Neural cell (in vitro differentiated cells): ENCODE measurements at regions not wholly inside any gene's neighbourhood (a gene's known extent, or its start where the extent isn't known, plus 50 kb on each side); places are given as distances from the start of the nearest gene placed in this dataset.

Experiments used
- H2AFZ ChIP-seq: fragments of 200-600, 300-800 bp; sonication (generic), shearing (Covaris generic); 2 replicates; pipeline ENCODE4 v1.6.0; 2014; ENCODE audit warnings: low read depth, mild to moderate bottlenecking, antibody characterized with exemption, low read length, moderate library complexity
- H3F3A ChIP-seq: fragments of 200-600 bp; shearing (Covaris generic); 2 replicates; pipeline ENCODE4 v1.6.1; 2016; ENCODE audit warnings: mild to moderate bottlenecking, moderate library complexity, mixed read lengths, antibody characterized with exemption, low read length; ENCODE audit not compliant: insufficient read depth, poor library complexity, severe bottlenecking
- H3K27ac ChIP-seq: fragments of 200-600, 300-800 bp; sonication (generic), shearing (Covaris generic); 2 replicates; pipeline ENCODE4 v1.5.1; 2014; ENCODE audit warnings: mild to moderate bottlenecking, low read length, moderate library complexity
- H3K27me3 ChIP-seq: fragments of 300-800, 200-600 bp; sonication (generic), shearing (Covaris generic); 2 replicates; pipeline ENCODE4 v1.6.0; 2014; ENCODE audit warnings: mild to moderate bottlenecking, low read depth, low read length, moderate library complexity; ENCODE audit not compliant: insufficient read depth
- H3K36me3 ChIP-seq: fragments of 300-800, 200-600 bp; sonication (generic), shearing (Covaris generic); 2 replicates; pipeline ENCODE4 v1.5.1; 2014; ENCODE audit warnings: mild to moderate bottlenecking, antibody characterized with exemption, low read length, moderate library complexity; ENCODE audit not compliant: insufficient read depth
- H3K4me2 ChIP-seq: fragments of 300-800, 200-600 bp; sonication (generic), shearing (Covaris generic); 2 replicates; pipeline ENCODE4 v1.6.0; 2014; ENCODE audit warnings: mild to moderate bottlenecking, low read length
- H3K4me3 ChIP-seq: fragments of 300-800, 200-600 bp; sonication (generic), shearing (Covaris generic); 2 replicates; pipeline ENCODE4 v1.5.1; 2014; ENCODE audit warnings: mild to moderate bottlenecking, low read length, moderate library complexity
- H3K79me2 ChIP-seq: fragments of 200-600 bp; shearing (Covaris generic); replicated peaks from 2 replicates; pipeline ENCODE4 v1.6.0; 2014; ENCODE audit warnings: mild to moderate bottlenecking, low read length, moderate library complexity; ENCODE audit not compliant: insufficient read depth
- H3K9ac ChIP-seq: fragments of 300-800, 200-600 bp; sonication (generic), shearing (Covaris generic); 2 replicates; pipeline ENCODE4 v1.6.1; 2016; ENCODE audit warnings: mild to moderate bottlenecking, low read length, mixed read lengths
- H3K9me2 ChIP-seq: fragments of 200-600 bp; shearing (Covaris generic); 2 replicates; pipeline ENCODE4 v1.6.1; 2016; ENCODE audit warnings: mild to moderate bottlenecking, low read length, mixed read lengths; ENCODE audit not compliant: insufficient read depth
- H3K9me3 ChIP-seq: fragments of 200-600, 300-800 bp; sonication (generic), shearing (Covaris generic); 2 replicates; pipeline ENCODE4 v1.6.1; 2016; ENCODE audit warnings: mild to moderate bottlenecking, mixed run types, low read length, moderate library complexity, mixed read lengths
- H4K20me1 ChIP-seq: fragments of 200-600 bp; shearing (Covaris generic); 2 replicates; pipeline ENCODE4 v1.6.1; 2016; ENCODE audit warnings: mild to moderate bottlenecking, mixed run types; ENCODE audit not compliant: insufficient read depth
- EP300 ChIP-seq: fragments of 450-650 bp; conservative IDR thresholded peaks from 2 replicates; pipeline ENCODE4 v1.6.1; 2014; ENCODE audit warnings: antibody characterized with exemption, mild to moderate bottlenecking, moderate library complexity; ENCODE audit not compliant: poor library complexity, severe bottlenecking
- EZH2 ChIP-seq: fragments of 200-600, 300-800 bp; shearing (Covaris generic), sonication (generic); IDR thresholded peaks from 2 replicates; pipeline ENCODE4 v1.6.1; 2014; ENCODE audit warnings: antibody characterized with exemption, low read length, borderline replicate concordance, mild to moderate bottlenecking; ENCODE audit not compliant: insufficient read depth, poor library complexity, severe bottlenecking
- MXI1 ChIP-seq: fragments of 450-650 bp; conservative IDR thresholded peaks from 2 replicates; pipeline ENCODE4 v1.6.1; 2014; ENCODE audit warnings: antibody characterized with exemption, mild to moderate bottlenecking; ENCODE audit not compliant: poor library complexity, severe bottlenecking
- POLR2AphosphoS5 ChIP-seq: IDR thresholded peaks from 2 replicates; pipeline ENCODE4 v1.6.1; 2012
- RAD21 ChIP-seq: fragments of 450-650 bp; conservative IDR thresholded peaks from 2 replicates; pipeline ENCODE4 v1.6.1; 2014; ENCODE audit warnings: antibody characterized with exemption, mild to moderate bottlenecking, moderate library complexity
- SMC3 ChIP-seq: fragments of 450-650 bp; conservative IDR thresholded peaks from 2 replicates; pipeline ENCODE4 v1.6.1; 2014; ENCODE audit warnings: antibody characterized with exemption, mild to moderate bottlenecking, moderate library complexity; ENCODE audit not compliant: poor library complexity
- TAF1 ChIP-seq: IDR thresholded peaks from 2 replicates; pipeline ENCODE4 v1.6.1; 2012; ENCODE audit warnings: low read depth
- TF ChIP-seq, protein P1 (sequence below): IDR thresholded peaks from 2 replicates; pipeline ENCODE4 v1.6.1; 2012; ENCODE audit warnings: borderline replicate concordance
- TF ChIP-seq, protein P2 (sequence below): fragments of 450-650 bp; IDR thresholded peaks from 2 replicates; pipeline ENCODE4 v1.5.1; 2014; ENCODE audit warnings: antibody characterized with exemption, mild to moderate bottlenecking, moderate library complexity; ENCODE audit not compliant: poor library complexity, severe bottlenecking

DNA sequence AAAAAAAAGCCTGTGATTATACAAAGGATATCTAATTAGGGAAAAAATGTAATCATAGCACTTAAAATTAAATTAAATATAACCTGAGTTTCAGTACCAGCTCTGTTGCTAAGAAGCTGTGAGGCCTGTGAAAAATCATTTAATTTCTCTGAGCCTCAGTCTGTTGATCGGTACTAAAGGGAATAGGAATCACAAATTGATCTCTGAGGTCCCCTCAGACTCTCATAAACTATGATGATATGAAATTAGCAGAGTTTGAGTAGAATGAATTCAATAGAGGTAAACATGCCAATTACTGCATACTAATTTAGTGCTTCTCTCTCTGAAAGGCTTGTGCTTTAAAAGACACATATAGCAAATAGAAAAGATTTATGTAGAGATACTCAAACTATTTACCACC is 416.8 kb upstream of the NCAM2 start:
- no peaks in the 10 kb centered on the region for H3K79me2 ChIP-seq
- H3K9me3 ChIP-seq, result no peaks in the 10 kb centered on the region
- no peaks in the 10 kb centered on the region for H4K20me1 ChIP-seq
- H3K27me3 ChIP-seq, result no peaks in the 10 kb centered on the region
- no peaks in the 10 kb centered on the region for H3F3A ChIP-seq
- H3K27ac ChIP-seq, result no peak overlapping the region
- no peaks in the 10 kb centered on the region for H3K36me3 ChIP-seq
- no peaks in the 10 kb centered on the region for H3K9me2 ChIP-seq
- H3K4me2 ChIP-seq, result no peak overlapping the region
- TF ChIP-seq EZH2, result no peak
- no peak for TF ChIP-seq SMC3
- no peak for TF ChIP-seq MXI1
- TF ChIP-seq, protein P1, sequence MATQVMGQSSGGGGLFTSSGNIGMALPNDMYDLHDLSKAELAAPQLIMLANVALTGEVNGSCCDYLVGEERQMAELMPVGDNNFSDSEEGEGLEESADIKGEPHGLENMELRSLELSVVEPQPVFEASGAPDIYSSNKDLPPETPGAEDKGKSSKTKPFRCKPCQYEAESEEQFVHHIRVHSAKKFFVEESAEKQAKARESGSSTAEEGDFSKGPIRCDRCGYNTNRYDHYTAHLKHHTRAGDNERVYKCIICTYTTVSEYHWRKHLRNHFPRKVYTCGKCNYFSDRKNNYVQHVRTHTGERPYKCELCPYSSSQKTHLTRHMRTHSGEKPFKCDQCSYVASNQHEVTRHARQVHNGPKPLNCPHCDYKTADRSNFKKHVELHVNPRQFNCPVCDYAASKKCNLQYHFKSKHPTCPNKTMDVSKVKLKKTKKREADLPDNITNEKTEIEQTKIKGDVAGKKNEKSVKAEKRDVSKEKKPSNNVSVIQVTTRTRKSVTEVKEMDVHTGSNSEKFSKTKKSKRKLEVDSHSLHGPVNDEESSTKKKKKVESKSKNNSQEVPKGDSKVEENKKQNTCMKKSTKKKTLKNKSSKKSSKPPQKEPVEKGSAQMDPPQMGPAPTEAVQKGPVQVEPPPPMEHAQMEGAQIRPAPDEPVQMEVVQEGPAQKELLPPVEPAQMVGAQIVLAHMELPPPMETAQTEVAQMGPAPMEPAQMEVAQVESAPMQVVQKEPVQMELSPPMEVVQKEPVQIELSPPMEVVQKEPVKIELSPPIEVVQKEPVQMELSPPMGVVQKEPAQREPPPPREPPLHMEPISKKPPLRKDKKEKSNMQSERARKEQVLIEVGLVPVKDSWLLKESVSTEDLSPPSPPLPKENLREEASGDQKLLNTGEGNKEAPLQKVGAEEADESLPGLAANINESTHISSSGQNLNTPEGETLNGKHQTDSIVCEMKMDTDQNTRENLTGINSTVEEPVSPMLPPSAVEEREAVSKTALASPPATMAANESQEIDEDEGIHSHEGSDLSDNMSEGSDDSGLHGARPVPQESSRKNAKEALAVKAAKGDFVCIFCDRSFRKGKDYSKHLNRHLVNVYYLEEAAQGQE, result no peak
- TF ChIP-seq EP300, result no peak
- no peak for TF ChIP-seq POLR2AphosphoS5
- TF ChIP-seq, protein P2, sequence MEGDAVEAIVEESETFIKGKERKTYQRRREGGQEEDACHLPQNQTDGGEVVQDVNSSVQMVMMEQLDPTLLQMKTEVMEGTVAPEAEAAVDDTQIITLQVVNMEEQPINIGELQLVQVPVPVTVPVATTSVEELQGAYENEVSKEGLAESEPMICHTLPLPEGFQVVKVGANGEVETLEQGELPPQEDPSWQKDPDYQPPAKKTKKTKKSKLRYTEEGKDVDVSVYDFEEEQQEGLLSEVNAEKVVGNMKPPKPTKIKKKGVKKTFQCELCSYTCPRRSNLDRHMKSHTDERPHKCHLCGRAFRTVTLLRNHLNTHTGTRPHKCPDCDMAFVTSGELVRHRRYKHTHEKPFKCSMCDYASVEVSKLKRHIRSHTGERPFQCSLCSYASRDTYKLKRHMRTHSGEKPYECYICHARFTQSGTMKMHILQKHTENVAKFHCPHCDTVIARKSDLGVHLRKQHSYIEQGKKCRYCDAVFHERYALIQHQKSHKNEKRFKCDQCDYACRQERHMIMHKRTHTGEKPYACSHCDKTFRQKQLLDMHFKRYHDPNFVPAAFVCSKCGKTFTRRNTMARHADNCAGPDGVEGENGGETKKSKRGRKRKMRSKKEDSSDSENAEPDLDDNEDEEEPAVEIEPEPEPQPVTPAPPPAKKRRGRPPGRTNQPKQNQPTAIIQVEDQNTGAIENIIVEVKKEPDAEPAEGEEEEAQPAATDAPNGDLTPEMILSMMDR, result no peak
- no peak for TF ChIP-seq RAD21
- TF ChIP-seq TAF1, result no peak
- H3K4me3 ChIP-seq, result no peak overlapping the region
- no peak overlapping the region for H2AFZ ChIP-seq
- H3K9ac ChIP-seq, result no peak overlapping the region

DNA sequence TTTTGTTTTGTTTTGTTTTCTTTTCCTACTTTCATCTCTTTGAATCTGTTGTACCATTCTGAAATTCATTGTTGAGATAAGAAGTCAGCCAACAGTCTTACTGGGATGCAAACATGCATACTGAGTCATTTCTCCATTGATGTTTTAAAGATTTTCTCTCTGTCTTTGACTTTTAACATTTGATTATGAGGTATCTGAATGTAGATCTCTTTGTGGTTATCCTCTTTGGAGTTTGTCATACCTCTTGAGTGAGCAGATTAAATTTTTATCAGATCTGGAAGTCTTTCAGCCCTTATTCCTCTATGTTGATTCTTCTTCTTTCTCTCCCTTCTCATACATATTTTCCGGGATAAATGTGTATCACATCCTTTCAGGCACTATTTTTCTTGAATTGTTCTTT is 406.9 kb upstream of the NCAM2 start:
- H2AFZ ChIP-seq, result no peak overlapping the region
- no peak overlapping the region for H3K9ac ChIP-seq
- no peak overlapping the region for H3K4me2 ChIP-seq
- no peaks in the 10 kb centered on the region for H3K9me2 ChIP-seq
- no peaks in the 10 kb centered on the region for H3K9me3 ChIP-seq
- H3K27me3 ChIP-seq, result no peaks in the 10 kb centered on the region
- no peak overlapping the region for H3K4me3 ChIP-seq
- no peaks in the 10 kb centered on the region for H3F3A ChIP-seq
- H3K27ac ChIP-seq, result no peak overlapping the region
- no peaks in the 10 kb centered on the region for H3K79me2 ChIP-seq
- TF ChIP-seq SMC3 (no peak), RAD21 (no peak), POLR2AphosphoS5 (no peak), TAF1 (no peak), EP300 (no peak), EZH2 (no peak), MXI1 (no peak)
- TF ChIP-seq, protein P2, result no peak
- TF ChIP-seq, protein P1, result no peak
- no peaks in the 10 kb centered on the region for H4K20me1 ChIP-seq
- no peaks in the 10 kb centered on the region for H3K36me3 ChIP-seq
